Thymus (tissue), 11 donors: ENCODE measurements at regions not wholly inside any gene's neighbourhood (a gene's known extent, or its start where the extent isn't known, plus 50 kb on each side); places are given as distances from the start of the nearest gene placed in this dataset.

ENCODE experiments used
- DNase-seq, 9 donors: peaks; one replicate each; pipeline ENCODE4 v3.0.0-alpha.2; 2013; ENCODE audit warnings: low spot score in 9 of 9, low read depth in 6 of 9, missing footprints in 1 of 9
- H3K27ac ChIP-seq, 2 donors: one replicate each; pipeline ENCODE4 v1.5.1; 2013; ENCODE audit warnings: control low read depth in 1 of 2, low read depth in 1 of 2, low read length in 1 of 2, mild to moderate bottlenecking in 1 of 2, moderate library complexity in 1 of 2
- H3K27me3 ChIP-seq, 2 donors: one replicate each; pipeline ENCODE4 v1.5.1; 2013; ENCODE audit warnings: low read length in 1 of 2; ENCODE audit not compliant: control insufficient read depth in 2 of 2, insufficient read depth in 1 of 2
- H3K36me3 ChIP-seq, 2 donors: one replicate each; pipeline ENCODE4 v1.5.1; 2013; ENCODE audit warnings: low read length in 1 of 2, mild to moderate bottlenecking in 1 of 2, moderate library complexity in 1 of 2; ENCODE audit not compliant: control insufficient read depth in 2 of 2, insufficient read depth in 2 of 2
- H3K4me1 ChIP-seq, 2 donors: one replicate each; pipeline ENCODE4 v1.5.1; 2013; ENCODE audit warnings: low read length in 2 of 2; ENCODE audit not compliant: control insufficient read depth in 2 of 2, insufficient read depth in 2 of 2
- H3K4me3 ChIP-seq, 2 donors: one replicate each; pipeline ENCODE4 v1.5.1; 2013; ENCODE audit warnings: low read length in 2 of 2, control low read depth in 1 of 2, mild to moderate bottlenecking in 1 of 2
- H3K9me3 ChIP-seq, 2 donors: one replicate each; pipeline ENCODE4 v1.5.1; 2013; ENCODE audit warnings: low read length in 1 of 2, mild to moderate bottlenecking in 1 of 2; ENCODE audit not compliant: control insufficient read depth in 2 of 2, insufficient read depth in 1 of 2
- WGBS: extraction: QIAGEN DNeasy Blood & Tissue Kit; methylation state at CpG from one replicate; pipeline ENCODE4 v1.1.7; 2013; 5-methylcytosine and 5-hydroxymethylcytosine counted together
- donor health status: healthy.

- no peak for DNase-seq
- H3K4me3 ChIP-seq: no peak overlapping the region
- H3K36me3 ChIP-seq: no peaks in the 10 kb centered on the region
- H3K27me3 ChIP-seq: no peaks in the 10 kb centered on the region
- 96% methylated on average over 28 of the region's 28 CpGs for WGBS
- no peak overlapping the region for H3K27ac ChIP-seq
- H3K4me1 ChIP-seq: no peaks in the 10 kb centered on the region
- no peaks in the 10 kb centered on the region for H3K9me3 ChIP-seq
Observed at GRCh38 chr13:111623743-111624505, 303.5 kb downstream of the TEX29 start.

GRCh38 chr13:111625526-111626315 lies 305.3 kb downstream of the TEX29 start:
- no peak for DNase-seq

GRCh38 chr13:111626371-111627305 lies 306.2 kb downstream of the TEX29 start:
- no peak overlapping the region for H3K4me3 ChIP-seq
- no peak for DNase-seq

More at GRCh38 chr13:111625526-111626315, 305.3 kb downstream of the TEX29 start:
- no peaks in the 10 kb centered on the region for H3K4me1 ChIP-seq
- no peak overlapping the region for H3K4me3 ChIP-seq
- H3K9me3 ChIP-seq: no peaks in the 10 kb centered on the region
- H3K36me3 ChIP-seq: no peaks in the 10 kb centered on the region
- no peaks in the 10 kb centered on the region for H3K27me3 ChIP-seq
- WGBS: 90% methylated on average over 13 of the region's 13 CpGs
- H3K27ac ChIP-seq: no peak overlapping the region

GRCh38 chr13:111627596-111627995 lies 307.2 kb downstream of the TEX29 start:
- DNase-seq: no peak
- no peaks in the 10 kb centered on the region for H3K36me3 ChIP-seq
- no peak overlapping the region for H3K4me3 ChIP-seq
- H3K27me3 ChIP-seq: no peaks in the 10 kb centered on the region
- H3K9me3 ChIP-seq: no peaks in the 10 kb centered on the region
- no peak overlapping the region for H3K27ac ChIP-seq
- H3K4me1 ChIP-seq: no peaks in the 10 kb centered on the region
- 95% methylated on average over 13 of the region's 13 CpGs for WGBS

More at GRCh38 chr13:111626371-111627305, 306.2 kb downstream of the TEX29 start:
- WGBS: 92% methylated on average over 18 of the region's 18 CpGs
- Histone ChIP-seq H3K4me1 (no peaks in the 10 kb centered on the region), H3K9me3 (no peaks in the 10 kb centered on the region), H3K36me3 (no peaks in the 10 kb centered on the region), H3K27me3 (no peaks in the 10 kb centered on the region), H3K27ac (no peak overlapping the region)

GRCh38 chr13:111629016-111629415 lies 308.6 kb downstream of the TEX29 start:
- 85% methylated on average over 11 of the region's 11 CpGs for WGBS
- Histone ChIP-seq H3K27me3 (no peaks in the 10 kb centered on the region), H3K27ac (no peak overlapping the region), H3K36me3 (no peaks in the 10 kb centered on the region), H3K4me1 (no peaks in the 10 kb centered on the region), H3K4me3 (no peak overlapping the region), H3K9me3 (no peaks in the 10 kb centered on the region)
- no peak for DNase-seq

- Histone ChIP-seq H3K9me3 (no peaks in the 10 kb centered on the region), H3K4me1 (no peaks in the 10 kb centered on the region), H3K27me3 (no peaks in the 10 kb centered on the region), H3K36me3 (no peaks in the 10 kb centered on the region), H3K4me3 (no peak overlapping the region), H3K27ac (no peak overlapping the region)
- DNase-seq: no peak
- 91% methylated on average over 15 of the region's 15 CpGs for WGBS
Observed at GRCh38 chr13:111629457-111629856, 309.0 kb downstream of the TEX29 start.

- DNase-seq: no peak
- no peaks in the 10 kb centered on the region for H3K27me3 ChIP-seq
- 90% methylated on average over 14 of the region's 14 CpGs for WGBS
- no peaks in the 10 kb centered on the region for H3K4me1 ChIP-seq
- H3K4me3 ChIP-seq: no peak overlapping the region
- H3K36me3 ChIP-seq: no peaks in the 10 kb centered on the region
- no peaks in the 10 kb centered on the region for H3K9me3 ChIP-seq
- no peak overlapping the region for H3K27ac ChIP-seq
Observed at GRCh38 chr13:111629926-111630325, 309.5 kb downstream of the TEX29 start.

GRCh38 chr13:111630406-111630805 lies 310.0 kb downstream of the TEX29 start:
- Histone ChIP-seq H3K27ac (no peak overlapping the region), H3K36me3 (no peaks in the 10 kb centered on the region), H3K4me3 (no peak overlapping the region), H3K27me3 (no peaks in the 10 kb centered on the region), H3K4me1 (no peaks in the 10 kb centered on the region), H3K9me3 (no peaks in the 10 kb centered on the region)
- WGBS: 92% methylated on average over 11 of the region's 11 CpGs
- DNase-seq: no peak
